Left hindlimb (tissue), 1 donor: ENCODE measurements at regions not wholly inside any gene's neighbourhood (a gene's known extent, or its start where the extent isn't known, plus 50 kb on each side); places are given as distances from the start of the nearest gene placed in this dataset.
"Not testable (repeated sequence)": the region's sequence is repeated elsewhere in the genome, so short reads cannot be mapped to it uniquely, and the experiment has no call there.

Source experiments
- DNase-seq: peaks from one replicate; pipeline ENCODE4 v3.0.0-alpha.2; 2018

DNA sequence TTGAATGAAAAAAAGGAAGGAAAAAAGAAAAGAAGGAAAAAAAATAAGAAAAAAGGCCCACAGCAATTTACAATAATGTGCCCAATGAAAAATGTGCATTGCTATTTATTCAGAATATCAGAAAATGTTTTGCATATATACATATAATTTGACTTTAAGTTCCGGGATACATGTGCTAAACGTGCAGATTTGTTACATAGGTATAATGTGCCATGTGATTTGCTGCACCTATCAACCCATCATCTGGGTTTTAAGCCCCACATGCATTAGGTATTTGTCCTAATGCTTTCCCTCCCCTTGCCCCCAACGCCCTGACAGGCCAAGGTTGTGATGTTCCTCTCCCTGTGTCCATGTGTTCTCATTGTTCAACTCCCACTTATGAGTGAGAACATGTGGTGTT, 738.0 kb upstream of the CDH6 start:
- not testable (repeated sequence) for DNase-seq

DNA sequence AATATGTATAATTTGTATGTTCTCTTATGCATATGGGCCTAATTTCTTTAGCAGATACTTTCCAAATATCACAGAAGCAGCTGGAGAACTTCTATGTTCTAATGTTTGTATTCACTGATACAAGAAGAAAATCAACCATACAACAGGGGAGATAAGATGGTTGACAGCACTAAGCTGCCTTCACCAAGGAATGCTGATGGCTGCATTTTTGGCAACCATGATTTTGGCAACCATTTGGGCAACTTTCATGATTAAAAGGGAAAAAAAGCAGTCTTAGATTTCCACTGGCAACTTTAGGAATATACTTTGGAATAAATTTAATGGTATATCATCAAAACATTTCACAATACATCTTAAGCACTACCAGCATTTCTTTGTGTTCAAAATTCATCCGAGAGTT, 740.3 kb upstream of the CDH6 start:
- no peak for DNase-seq

DNA sequence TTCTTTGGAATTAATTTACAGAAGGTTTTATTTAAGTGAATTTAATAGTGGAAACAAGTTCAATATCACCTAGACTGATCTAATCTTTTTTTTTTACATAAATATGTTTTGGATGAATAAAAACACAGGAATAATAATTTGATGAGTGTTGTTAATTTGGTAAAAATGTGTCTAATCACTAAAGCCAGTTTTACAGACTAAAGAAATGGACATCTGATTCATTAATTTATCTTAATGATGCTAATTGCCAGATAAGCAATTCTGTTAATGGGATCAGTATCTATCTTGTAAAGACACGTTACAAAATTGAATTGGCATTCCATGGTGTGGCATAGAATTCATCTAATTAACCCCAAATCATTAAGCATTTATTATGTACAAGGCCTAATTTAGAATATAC, 743.3 kb upstream of the CDH6 start:
- DNase-seq: no peak

GRCh38 chr5:30447431-30447830, 746.1 kb upstream of the CDH6 start:
- no peak for DNase-seq

DNA sequence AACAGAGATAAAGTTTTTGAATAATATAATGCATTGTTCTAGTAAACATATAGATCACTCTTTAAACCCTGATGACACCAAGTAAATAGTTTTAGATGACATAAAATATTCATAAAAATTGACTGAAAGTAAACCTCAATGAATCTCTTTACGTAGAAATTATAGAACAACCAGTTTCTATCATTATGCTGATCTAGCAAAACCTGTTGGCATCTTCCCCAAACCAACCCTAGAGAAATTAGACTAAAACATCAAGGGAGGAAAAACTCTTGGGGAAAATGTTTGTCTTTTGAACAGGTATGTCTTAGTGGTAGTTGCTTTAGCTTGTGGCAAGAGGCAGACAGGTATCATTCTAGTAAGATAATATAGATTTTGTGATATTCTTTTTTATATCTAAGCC, 747.0 kb upstream of the CDH6 start:
- no peak for DNase-seq

GRCh38 chr5:30438785-30439184, 754.7 kb upstream of the CDH6 start:
- DNase-seq: no peak

- DNase-seq: no peak
Observed at GRCh38 chr5:30436691-30437090, 756.8 kb upstream of the CDH6 start.

- DNase-seq: not testable (repeated sequence)
Observed at GRCh38 chr5:30428866-30429407, 764.5 kb upstream of the CDH6 start.

DNA sequence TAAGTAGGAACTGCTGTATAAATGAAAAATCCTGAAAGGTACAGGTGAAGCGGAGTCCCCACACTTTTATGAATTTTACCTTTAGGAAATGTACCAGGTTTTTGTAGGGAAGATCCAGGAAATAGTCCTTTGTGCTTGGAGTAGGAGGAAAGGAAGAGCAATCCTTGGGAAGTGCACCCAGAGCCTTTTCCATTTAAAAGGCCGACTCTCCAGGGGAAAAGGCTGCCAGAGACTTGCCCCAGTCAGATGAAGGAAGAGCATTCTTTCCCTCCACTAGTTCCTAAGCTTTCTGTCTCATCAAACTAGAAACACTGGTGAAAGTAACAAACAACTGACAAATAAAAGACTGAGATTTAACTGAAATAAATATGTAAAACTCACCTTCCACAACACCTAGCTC, 779.4 kb upstream of the CDH6 start:
- DNase-seq: no peak

DNA sequence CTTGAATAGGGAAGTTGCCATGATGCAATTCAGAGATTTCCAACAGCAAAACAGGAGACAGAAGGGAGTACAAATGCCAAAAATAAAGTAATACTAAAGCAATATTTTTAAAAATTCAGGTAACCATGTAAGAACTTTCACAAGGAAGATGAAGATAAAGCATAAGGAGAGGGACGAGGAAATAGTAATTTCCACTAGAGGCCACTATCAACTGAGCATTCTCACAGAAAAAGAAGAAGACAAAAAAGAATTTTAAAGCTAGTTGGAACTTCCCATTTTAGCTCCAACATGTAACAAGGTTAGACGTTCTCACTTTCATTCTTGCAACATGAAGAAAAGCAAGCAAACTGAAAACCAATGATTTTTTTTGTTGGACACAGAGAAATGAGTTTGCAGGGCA, 779.9 kb upstream of the CDH6 start:
- DNase-seq: no peak

DNA sequence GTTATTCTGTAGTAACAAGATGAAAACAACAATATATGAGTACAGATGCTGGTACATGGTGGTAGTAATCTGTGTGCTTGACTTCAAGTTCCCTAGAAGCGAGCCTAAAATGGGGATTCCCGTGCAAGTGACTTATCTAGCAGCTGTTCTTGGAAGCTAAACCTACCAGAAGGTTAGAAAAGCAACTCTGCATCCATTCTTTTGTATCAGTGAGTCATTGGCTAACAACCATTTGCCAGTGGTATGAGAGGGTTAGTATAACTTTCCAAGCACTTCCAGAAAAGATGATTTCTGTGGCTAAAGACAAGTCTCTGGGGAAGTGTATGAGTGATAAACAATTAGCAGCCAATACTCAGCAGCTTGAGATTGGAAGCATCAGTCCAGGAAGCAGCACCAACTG, 787.7 kb upstream of the CDH6 start:
- no peak for DNase-seq

DNA sequence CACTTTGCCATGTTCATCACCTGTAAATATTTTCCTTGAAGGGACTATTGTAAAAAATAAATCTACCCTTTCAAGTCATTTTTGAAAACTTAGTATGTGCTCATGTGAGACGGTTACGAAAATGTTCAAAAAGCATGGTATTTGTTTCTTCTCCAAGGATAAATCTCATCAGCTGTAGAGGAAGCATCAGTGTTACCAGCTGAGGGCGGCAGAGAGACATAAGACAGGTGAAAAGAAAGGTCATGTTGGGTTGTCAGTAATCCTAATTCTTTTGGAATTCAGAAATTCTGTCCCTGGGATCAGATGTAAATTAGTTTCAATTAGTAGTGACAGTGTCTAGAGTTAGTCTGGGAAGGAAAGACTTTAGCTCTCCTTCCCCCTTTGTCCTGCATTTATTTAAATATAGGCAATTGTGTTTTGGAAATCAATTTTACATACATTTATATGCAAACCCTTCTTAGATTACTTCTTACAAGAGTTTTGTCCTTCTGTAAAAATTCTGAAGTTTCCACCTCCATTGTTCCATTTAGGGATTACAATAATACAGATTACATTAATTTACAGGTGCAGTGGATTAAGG, 791.9 kb upstream of the CDH6 start:
- DNase-seq: no peak

DNA sequence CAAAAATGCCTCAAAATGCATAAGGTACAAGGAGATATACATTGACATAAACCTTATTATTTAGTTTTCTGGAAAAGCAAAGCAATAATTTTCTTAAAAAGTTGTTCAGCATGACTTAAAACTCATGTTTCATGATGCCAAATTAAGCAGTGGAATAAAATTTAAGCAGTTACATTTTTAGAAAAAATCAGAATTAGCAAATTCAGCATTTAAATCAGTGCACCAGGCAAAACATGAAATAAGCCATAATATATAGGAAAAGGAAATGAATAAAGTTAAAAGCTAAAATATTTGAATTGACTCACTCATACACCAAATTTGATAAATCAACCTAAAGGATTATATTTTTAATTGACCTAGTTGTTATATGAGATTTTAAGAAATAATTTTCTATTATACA, 795.1 kb upstream of the CDH6 start:
- no peak for DNase-seq

GRCh38 chr5:30392897-30393296, 800.6 kb upstream of the CDH6 start:
- DNase-seq: no peak

- DNase-seq: no peak
Observed at GRCh38 chr5:30390095-30390494, 803.4 kb upstream of the CDH6 start.

DNA sequence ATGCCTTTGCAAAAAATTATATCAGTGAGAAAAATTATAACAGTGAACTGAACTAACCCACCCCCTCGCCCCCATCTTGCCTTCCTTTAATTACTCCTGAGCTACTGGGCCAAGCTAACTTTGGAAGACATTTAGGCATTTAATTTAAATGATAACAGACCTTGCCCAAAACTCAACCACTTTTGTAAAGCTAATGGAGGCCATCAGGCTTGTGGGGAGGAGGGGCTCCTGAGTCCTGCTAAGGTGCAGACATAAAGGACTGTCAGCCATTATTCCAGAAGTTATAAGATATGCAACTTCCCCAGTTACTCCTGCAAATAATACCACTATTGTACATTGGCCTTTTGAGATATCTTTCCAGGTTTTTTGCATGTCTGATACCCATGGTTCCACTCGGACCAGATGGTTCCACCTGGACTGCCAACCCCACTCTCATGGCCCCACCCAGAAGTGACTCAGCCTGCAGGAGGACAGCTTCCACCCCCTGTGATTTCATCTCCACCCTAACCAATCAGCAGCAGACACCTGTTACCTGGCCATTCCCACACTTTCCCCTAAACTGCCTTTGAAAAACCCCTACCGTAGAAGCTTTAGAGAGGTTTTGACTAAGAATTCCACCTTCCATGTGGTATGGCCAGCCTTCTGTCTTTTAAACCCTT, 805.4 kb upstream of the CDH6 start:
- DNase-seq: no peak

DNA sequence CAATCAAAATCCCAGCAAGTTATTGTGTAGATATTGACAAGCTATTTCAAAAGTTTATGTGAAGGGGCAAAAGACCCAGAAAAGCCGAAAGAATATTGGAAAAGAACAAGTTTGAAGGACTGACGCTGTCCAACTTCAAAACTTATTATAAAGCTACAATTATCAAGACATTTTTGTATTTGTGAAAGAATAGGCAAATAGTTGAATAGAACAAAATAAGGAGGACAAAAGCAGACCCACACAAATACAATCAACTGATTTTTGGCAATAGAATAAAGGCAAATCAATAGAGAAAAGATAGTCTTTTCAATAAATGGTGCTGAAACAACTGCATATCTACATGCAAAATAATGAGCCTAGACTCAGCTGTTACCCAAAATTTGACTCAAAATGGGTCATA, 807.7 kb upstream of the CDH6 start:
- DNase-seq: no peak

GRCh38 chr5:30384171-30384570, 809.3 kb upstream of the CDH6 start:
- no peak for DNase-seq

GRCh38 chr5:30380228-30380627, 813.3 kb upstream of the CDH6 start:
- no peak for DNase-seq

GRCh38 chr5:30376848-30377247, 816.6 kb upstream of the CDH6 start:
- DNase-seq: no peak

DNA sequence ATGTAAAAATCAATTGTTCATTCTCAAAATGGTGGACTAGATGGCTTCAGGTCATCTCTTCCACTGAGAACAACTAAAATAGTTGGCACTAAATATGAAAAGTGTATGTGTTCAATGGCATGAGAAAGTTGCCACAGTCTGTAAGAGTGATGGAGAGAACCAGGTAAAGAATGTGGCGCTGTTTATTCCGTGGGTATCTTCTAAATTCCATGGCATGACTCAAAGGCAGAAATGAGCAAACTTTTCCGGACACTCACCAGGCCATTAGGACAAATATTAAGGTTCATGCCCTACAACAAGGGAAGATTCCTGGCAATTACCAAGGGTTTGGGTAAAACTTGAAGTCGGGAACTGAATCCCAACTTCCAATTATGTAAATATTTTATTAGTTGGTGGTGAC, 825.4 kb upstream of the CDH6 start:
- DNase-seq: no peak

- not testable (repeated sequence) for DNase-seq
Observed at GRCh38 chr5:30365031-30365430, 828.5 kb upstream of the CDH6 start.

DNA sequence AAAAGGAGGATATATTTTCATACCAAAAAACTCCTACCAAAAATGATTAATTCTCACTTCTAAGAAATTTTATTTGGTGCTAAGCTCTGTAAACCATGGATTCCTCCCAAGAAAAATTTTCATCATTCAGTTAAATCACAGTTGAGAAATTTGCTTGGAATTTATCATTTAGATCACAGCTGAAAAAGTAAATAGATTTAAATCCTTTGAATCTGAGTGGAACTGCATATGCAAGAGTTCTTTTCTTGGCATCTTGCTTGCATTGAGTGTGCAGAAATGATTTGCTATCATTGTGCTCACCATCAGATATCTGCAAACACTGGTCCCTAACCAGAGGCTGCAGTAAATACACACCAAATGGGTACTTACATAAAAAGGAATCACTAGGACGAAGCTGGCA, 836.1 kb upstream of the CDH6 start:
- DNase-seq: no peak

DNA sequence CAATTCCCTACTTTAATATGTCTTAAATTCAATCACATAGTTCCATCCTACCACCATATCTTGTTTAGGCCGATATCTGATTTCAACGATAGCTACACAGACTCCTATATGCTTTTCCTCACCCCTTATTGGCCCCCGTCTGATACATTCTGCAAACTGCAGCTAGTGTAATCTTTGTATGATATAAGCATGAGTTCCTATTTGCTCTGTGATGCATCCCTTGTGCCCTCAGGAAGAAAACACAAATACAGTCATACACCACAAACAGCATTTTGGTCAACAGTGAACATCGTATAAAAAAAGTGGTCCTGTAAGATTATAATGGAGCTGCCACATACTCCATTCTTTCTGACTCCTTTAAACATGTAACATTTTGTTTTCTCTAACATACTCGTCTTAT, 837.8 kb upstream of the CDH6 start:
- no peak for DNase-seq

GRCh38 chr5:30347858-30348257, 845.6 kb upstream of the CDH6 start:
- no peak for DNase-seq
